ENCODE measurements at regions not wholly inside any gene's neighbourhood (a gene's known extent, or its start where the extent isn't known, plus 50 kb on each side); places are given as distances from the start of the nearest gene placed in this dataset.

DNA sequence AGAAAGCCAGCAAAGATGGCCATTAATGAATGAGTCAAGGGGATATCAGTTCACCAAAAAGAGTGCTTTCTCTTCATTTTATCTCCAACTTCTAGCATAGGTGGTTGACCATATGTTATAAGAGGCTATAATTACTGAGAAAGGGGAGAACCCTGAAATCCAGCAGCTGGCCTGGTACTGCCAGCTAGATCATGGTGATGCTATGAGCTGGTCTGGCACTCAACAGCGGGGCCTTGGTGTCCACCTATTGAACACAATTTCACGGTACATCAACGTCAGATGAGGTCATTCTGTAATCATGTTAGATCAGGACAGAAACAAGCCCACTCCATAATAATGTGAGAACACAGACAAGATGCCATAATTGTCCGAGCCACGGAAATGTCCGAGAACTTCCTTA, 1644.8 kb upstream of the PCDH7 start:
- H4K20me1 ChIP-seq (ENCODE audit: insufficient read depth), result no peaks in the 10 kb centered on the region
- TF ChIP-seq EZH2phosphoT487 (IDR thresholded peaks at IDR 0.05; ENCODE audit: borderline replicate concordance, low read depth) (no peak), RXRA (IDR thresholded peaks at IDR 0.05; ENCODE audit: borderline replicate concordance, low read depth) (no peak), YY1 (IDR thresholded peaks at IDR 0.05; ENCODE audit: low read depth) (no peak), EP300 (IDR thresholded peaks at IDR 0.05; ENCODE audit: borderline replicate concordance in 1 of 2, low read depth in 1 of 2, low read length in 1 of 2) (no peak), FOSL2 (IDR thresholded peaks at IDR 0.05; ENCODE audit: borderline replicate concordance, low read depth) (no peak), TEAD4 (IDR thresholded peaks at IDR 0.05; ENCODE audit: borderline replicate concordance, insufficient read depth) (no peak), MEF2A (IDR thresholded peaks at IDR 0.05; ENCODE audit: borderline replicate concordance, low read depth) (no peak), RFX5 (IDR thresholded peaks at IDR 0.05; ENCODE audit: low read length) (no peak), CHD2 (IDR thresholded peaks at IDR 0.05; ENCODE audit: low read length, partially characterized antibody) (no peak), TCF12 (IDR thresholded peaks at IDR 0.05) (no peak), FOXJ3 (CRISPR knock-in tag; IDR thresholded peaks at IDR 0.05) (no peak), POLR2AphosphoS5 (IDR thresholded peaks at IDR 0.05; ENCODE audit: low read depth, low read length) (no peak)
- H3K9me3 ChIP-seq, result no peaks in the 10 kb centered on the region
- H3K4me1 ChIP-seq (ENCODE audit: control insufficient read depth in 1 of 2, insufficient read depth in 2 of 2, low read depth in 1 of 2, low read length in 1 of 2), result no peaks in the 10 kb centered on the region
- WGBS (ENCODE audit: low lambda C conversion rate), result 10% methylated on average over 6 of the region's 6 CpGs
- no peaks in the 10 kb centered on the region for H3K36me3 ChIP-seq (replicated peaks in 1 of 2; ENCODE audit: control insufficient read depth in 1 of 2, insufficient read depth in 2 of 2, low read length in 1 of 2)
- H3K9ac ChIP-seq, result no peak overlapping the region
- H3K4me3 ChIP-seq (ENCODE audit: low read depth in 2 of 2, low read length in 1 of 2), result no peak overlapping the region
- CTCF ChIA-PET, result no interaction called here
- no peak overlapping the region for H2AFZ ChIP-seq (ENCODE audit: low read depth)
- no peaks in the 10 kb centered on the region for H3K9me2 ChIP-seq
- H3K4me2 ChIP-seq, result no peak overlapping the region
- no peaks in the 10 kb centered on the region for H3K27me3 ChIP-seq (ENCODE audit: insufficient read depth)
- no peak for DNase-seq
- H3K27ac ChIP-seq (ENCODE audit: low read depth in 2 of 2, low read length in 1 of 2), result no peak overlapping the region
- H3F3A ChIP-seq (replicated peaks; ENCODE audit: insufficient read depth), result no peaks in the 10 kb centered on the region
- H3K79me2 ChIP-seq (ENCODE audit: insufficient read depth), result no peaks in the 10 kb centered on the region
- POLR2A ChIA-PET, result no interaction called here

GRCh38 chr4:29079260-29079659, 1640.9 kb upstream of the PCDH7 start:
- Histone ChIP-seq H3K9me2 (no peaks in the 10 kb centered on the region), H3K4me2 (no peak overlapping the region), H4K20me1 (ENCODE audit: insufficient read depth) (no peaks in the 10 kb centered on the region), H3K9ac (no peak overlapping the region), H2AFZ (ENCODE audit: low read depth) (no peak overlapping the region), H3F3A (replicated peaks; ENCODE audit: insufficient read depth) (no peaks in the 10 kb centered on the region), H3K79me2 (ENCODE audit: insufficient read depth) (no peaks in the 10 kb centered on the region), H3K27me3 (ENCODE audit: insufficient read depth) (no peaks in the 10 kb centered on the region), H3K9me3 (no peaks in the 10 kb centered on the region), H3K4me3 (ENCODE audit: low read depth in 2 of 2, low read length in 1 of 2) (no peak overlapping the region), H3K4me1 (ENCODE audit: control insufficient read depth in 1 of 2, insufficient read depth in 2 of 2, low read depth in 1 of 2, low read length in 1 of 2) (no peaks in the 10 kb centered on the region), H3K36me3 (replicated peaks in 1 of 2; ENCODE audit: control insufficient read depth in 1 of 2, insufficient read depth in 2 of 2, low read length in 1 of 2) (no peaks in the 10 kb centered on the region), H3K27ac (ENCODE audit: low read depth in 2 of 2, low read length in 1 of 2) (no peak overlapping the region)
- CTCF ChIA-PET, result no interaction called here
- 13% methylated on average over 2 of the region's 2 CpGs for WGBS (ENCODE audit: low lambda C conversion rate)
- DNase-seq, result no peak
- TF ChIP-seq NRF1 (IDR thresholded peaks at IDR 0.05; ENCODE audit: low read depth, low read length), result no peak
- no peak for TF ChIP-seq JUND (IDR thresholded peaks at IDR 0.05)
- no peak for TF ChIP-seq EZH2phosphoT487 (IDR thresholded peaks at IDR 0.05; ENCODE audit: borderline replicate concordance, low read depth)
- no peak for TF ChIP-seq SMC3 (IDR thresholded peaks at IDR 0.05; ENCODE audit: low read depth, low read length)
- TF ChIP-seq CHD2 (IDR thresholded peaks at IDR 0.05; ENCODE audit: low read length, partially characterized antibody), result no peak
- TF ChIP-seq YY1 (IDR thresholded peaks at IDR 0.05; ENCODE audit: low read depth), result no peak
- no peak for TF ChIP-seq NFIC (IDR thresholded peaks at IDR 0.05; ENCODE audit: borderline replicate concordance)
- TF ChIP-seq, protein P1, sequence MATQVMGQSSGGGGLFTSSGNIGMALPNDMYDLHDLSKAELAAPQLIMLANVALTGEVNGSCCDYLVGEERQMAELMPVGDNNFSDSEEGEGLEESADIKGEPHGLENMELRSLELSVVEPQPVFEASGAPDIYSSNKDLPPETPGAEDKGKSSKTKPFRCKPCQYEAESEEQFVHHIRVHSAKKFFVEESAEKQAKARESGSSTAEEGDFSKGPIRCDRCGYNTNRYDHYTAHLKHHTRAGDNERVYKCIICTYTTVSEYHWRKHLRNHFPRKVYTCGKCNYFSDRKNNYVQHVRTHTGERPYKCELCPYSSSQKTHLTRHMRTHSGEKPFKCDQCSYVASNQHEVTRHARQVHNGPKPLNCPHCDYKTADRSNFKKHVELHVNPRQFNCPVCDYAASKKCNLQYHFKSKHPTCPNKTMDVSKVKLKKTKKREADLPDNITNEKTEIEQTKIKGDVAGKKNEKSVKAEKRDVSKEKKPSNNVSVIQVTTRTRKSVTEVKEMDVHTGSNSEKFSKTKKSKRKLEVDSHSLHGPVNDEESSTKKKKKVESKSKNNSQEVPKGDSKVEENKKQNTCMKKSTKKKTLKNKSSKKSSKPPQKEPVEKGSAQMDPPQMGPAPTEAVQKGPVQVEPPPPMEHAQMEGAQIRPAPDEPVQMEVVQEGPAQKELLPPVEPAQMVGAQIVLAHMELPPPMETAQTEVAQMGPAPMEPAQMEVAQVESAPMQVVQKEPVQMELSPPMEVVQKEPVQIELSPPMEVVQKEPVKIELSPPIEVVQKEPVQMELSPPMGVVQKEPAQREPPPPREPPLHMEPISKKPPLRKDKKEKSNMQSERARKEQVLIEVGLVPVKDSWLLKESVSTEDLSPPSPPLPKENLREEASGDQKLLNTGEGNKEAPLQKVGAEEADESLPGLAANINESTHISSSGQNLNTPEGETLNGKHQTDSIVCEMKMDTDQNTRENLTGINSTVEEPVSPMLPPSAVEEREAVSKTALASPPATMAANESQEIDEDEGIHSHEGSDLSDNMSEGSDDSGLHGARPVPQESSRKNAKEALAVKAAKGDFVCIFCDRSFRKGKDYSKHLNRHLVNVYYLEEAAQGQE (IDR thresholded peaks at IDR 0.05; ENCODE audit: low read depth, low read length), result no peak
- no peak for TF ChIP-seq EP300 (IDR thresholded peaks at IDR 0.05; ENCODE audit: borderline replicate concordance in 1 of 2, low read depth in 1 of 2, low read length in 1 of 2)
- POLR2A ChIA-PET, result no interaction called here

Measured in SK-N-SH (cell line).